ENCODE measurements at regions not wholly inside any gene's neighbourhood (a gene's known extent, or its start where the extent isn't known, plus 50 kb on each side); places are given as distances from the start of the nearest gene placed in this dataset.

DNA sequence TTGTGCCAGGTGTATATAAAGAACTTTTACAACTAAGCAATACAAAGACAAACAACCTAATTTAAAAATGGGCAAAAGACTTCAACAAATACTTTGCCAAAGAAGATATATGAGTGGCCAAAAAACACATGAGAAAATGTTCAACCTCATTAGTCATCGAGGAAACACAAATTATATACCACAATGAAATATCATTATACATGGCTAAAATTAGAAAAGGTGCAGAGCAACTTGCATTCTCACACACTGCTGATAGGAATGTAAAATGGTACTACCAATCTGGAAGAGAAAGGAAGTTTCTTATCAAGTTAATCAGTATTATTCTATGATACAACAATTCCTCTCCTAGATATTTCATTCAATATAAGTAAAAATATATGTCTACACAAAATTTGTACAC is 131.6 kb upstream of the FRMD6 start:
- TF ChIP-seq, protein P1, sequence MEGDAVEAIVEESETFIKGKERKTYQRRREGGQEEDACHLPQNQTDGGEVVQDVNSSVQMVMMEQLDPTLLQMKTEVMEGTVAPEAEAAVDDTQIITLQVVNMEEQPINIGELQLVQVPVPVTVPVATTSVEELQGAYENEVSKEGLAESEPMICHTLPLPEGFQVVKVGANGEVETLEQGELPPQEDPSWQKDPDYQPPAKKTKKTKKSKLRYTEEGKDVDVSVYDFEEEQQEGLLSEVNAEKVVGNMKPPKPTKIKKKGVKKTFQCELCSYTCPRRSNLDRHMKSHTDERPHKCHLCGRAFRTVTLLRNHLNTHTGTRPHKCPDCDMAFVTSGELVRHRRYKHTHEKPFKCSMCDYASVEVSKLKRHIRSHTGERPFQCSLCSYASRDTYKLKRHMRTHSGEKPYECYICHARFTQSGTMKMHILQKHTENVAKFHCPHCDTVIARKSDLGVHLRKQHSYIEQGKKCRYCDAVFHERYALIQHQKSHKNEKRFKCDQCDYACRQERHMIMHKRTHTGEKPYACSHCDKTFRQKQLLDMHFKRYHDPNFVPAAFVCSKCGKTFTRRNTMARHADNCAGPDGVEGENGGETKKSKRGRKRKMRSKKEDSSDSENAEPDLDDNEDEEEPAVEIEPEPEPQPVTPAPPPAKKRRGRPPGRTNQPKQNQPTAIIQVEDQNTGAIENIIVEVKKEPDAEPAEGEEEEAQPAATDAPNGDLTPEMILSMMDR (IDR thresholded peaks at IDR 0.05): no peak
- no peak for TF ChIP-seq POLR2A (IDR thresholded peaks at IDR 0.05)

All from heart left ventricle (tissue), 13 donors.